ENCODE measurements at regions not wholly inside any gene's neighbourhood (a gene's known extent, or its start where the extent isn't known, plus 50 kb on each side); places are given as distances from the start of the nearest gene placed in this dataset.

DNA sequence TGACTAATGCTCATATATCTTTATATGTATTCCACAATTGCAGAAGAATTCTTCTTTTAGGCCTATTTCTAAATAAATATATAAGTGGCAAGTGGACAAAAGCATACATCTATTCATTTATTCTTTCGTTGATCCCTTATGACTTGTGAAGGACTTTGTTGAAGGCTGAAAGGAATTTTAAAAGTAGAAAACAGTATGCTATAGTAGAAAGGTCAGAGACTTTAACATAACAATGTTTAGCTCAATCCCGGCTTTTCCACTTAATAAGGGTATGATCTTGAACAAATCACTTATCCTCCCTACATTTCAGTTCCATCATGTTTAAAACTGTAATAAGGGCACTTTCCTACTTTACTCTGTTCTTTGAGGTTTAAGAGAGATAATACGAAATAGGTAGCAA is 672.9 kb downstream of the MECOM start:
- H3K27ac ChIP-seq, result no peak overlapping the region
- TF ChIP-seq, protein P1, sequence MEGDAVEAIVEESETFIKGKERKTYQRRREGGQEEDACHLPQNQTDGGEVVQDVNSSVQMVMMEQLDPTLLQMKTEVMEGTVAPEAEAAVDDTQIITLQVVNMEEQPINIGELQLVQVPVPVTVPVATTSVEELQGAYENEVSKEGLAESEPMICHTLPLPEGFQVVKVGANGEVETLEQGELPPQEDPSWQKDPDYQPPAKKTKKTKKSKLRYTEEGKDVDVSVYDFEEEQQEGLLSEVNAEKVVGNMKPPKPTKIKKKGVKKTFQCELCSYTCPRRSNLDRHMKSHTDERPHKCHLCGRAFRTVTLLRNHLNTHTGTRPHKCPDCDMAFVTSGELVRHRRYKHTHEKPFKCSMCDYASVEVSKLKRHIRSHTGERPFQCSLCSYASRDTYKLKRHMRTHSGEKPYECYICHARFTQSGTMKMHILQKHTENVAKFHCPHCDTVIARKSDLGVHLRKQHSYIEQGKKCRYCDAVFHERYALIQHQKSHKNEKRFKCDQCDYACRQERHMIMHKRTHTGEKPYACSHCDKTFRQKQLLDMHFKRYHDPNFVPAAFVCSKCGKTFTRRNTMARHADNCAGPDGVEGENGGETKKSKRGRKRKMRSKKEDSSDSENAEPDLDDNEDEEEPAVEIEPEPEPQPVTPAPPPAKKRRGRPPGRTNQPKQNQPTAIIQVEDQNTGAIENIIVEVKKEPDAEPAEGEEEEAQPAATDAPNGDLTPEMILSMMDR (IDR thresholded peaks at IDR 0.05), result no peak
- DNase-seq (ENCODE audit: low spot score), result no peak
- no peak overlapping the region for H3K4me3 ChIP-seq

DNA sequence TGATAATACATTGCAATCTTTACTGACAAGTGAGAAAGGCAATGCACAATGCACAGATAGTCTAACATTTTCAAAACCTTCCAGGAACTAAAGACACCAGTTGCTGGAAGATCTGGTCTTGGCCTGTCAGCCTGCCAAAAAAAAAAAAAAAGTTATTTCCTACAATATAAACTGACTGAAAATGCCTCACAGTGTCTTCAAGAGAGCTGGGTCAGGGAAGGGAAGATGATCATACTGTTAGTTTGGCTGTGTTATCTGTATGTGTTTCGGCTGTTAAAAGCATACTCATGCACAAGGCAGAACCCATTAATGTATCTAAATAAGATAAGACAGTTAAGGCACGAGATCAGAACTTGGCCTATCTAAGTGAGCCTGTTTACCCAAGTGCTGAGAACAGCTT is 673.4 kb downstream of the MECOM start:
- no peak for DNase-seq (ENCODE audit: low spot score)
- H3K27ac ChIP-seq, result no peak overlapping the region
- no peak overlapping the region for H3K4me3 ChIP-seq
- TF ChIP-seq, protein P1 (IDR thresholded peaks at IDR 0.05), result no peak

DNA sequence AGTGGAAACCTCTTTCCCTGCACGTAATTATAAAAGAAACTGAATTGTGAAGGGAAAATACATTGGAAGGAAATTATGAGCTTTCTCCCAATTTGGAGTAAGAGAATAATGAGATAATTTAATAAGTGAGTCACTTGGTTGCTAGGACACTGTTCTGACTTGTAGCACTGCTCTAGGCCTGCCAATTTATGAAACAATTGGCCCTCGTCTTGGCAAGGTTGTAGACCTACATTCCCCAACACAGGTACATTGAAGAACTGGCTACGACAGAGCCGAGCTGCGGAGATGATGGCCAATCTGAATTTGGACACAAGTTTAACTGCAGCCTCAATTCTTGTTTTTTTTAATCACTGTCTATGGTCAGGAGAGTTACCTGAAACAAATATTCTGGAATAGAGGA is 674.1 kb downstream of the MECOM start:
- Histone ChIP-seq H3K27ac (no peak overlapping the region), H3K4me3 (no peak overlapping the region)
- no peak for DNase-seq (ENCODE audit: low spot score)
- TF ChIP-seq, protein P1 (IDR thresholded peaks at IDR 0.05), result no peak

DNA sequence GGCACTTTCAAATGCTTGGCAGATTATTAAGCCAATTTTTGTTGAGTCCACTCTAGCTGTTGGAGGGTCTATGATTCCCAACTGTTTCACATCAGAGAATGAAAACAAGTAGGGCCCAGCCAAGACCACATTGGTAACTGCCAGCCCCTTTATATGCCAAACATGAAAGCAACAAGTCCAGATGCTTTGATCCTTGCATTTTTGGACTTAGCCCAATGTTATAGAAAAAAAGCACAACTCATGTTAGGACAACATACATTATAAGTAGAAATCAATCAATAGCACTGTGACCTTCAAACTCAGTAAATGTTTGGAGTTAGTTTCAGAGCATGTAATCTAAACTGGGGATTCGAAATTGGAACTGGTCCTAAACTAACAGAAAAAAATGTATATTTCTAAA is 674.7 kb downstream of the MECOM start:
- no peak overlapping the region for H3K4me3 ChIP-seq
- no peak overlapping the region for H3K27ac ChIP-seq
- TF ChIP-seq, protein P1 (IDR thresholded peaks at IDR 0.05), result no peak
- DNase-seq (ENCODE audit: low spot score), result no peak

DNA sequence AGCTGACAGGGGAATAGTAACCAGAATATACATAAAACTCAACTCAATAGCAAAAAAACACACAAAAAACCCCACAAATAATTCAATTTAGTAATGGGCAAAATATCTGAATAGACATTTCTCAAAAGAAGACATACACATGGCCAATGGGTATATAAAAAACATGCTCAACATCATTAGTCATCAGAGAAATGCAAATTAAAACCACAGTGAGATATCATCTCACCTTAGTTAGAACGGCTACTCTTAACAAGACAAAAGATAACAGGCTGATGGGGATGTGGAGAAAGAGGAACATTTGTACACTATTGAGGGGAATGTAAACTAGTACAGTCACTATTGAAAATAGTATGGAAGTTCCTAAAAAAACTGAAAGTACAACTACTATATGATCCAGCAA is 678.6 kb downstream of the MECOM start:
- no peak overlapping the region for H3K4me3 ChIP-seq
- TF ChIP-seq, protein P1 (IDR thresholded peaks at IDR 0.05), result no peak
- H3K27ac ChIP-seq, result no peak overlapping the region
- DNase-seq (ENCODE audit: low spot score), result no peak

DNA sequence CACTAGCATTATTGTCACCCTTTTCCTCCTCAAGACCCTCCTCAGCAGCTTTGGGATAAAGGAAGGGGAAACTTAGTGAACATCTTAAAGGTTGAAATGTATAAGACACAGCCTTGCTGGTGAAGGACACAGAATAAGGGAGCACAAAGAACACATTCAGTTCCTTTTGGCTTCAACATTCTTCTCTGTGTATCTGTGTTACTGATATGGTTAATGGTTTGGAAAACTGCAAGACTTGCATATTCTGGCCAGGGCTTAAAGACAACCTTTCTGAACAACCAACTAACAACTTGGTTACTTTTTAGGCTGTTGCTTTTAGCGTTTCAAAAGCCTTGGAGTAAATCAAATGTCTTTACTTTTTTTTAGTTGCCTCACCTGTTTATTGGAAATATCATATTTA is 680.5 kb downstream of the MECOM start:
- no peak for DNase-seq (ENCODE audit: low spot score)
- no peak overlapping the region for H3K4me3 ChIP-seq
- no peak overlapping the region for H3K27ac ChIP-seq
- TF ChIP-seq, protein P1 (IDR thresholded peaks at IDR 0.05), result no peak

DNA sequence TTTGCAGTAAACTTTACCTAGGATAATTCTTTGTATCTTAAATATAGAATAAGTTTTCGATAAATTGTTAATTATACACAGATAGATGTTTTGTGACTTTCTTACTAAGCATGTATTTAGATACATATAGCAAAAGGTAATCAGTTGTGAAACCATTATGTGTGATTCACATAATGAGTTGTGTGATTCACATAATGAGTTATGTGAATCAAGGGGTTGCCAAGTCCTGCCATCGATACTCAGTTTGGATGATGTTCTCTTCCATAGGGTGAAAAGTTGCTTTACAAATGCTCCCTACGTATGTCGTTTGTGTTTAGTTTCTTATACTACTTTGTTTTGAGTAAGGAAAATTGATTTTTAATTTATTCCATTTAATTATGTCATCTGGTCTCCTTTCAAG is 682.1 kb downstream of the MECOM start:
- Histone ChIP-seq H3K27ac (no peak overlapping the region), H3K4me3 (no peak overlapping the region)
- DNase-seq (ENCODE audit: low spot score), result no peak
- TF ChIP-seq, protein P1 (IDR thresholded peaks at IDR 0.05), result no peak

Measured in coronary artery (tissue), 2 donors.